ENCODE measurements at regions not wholly inside any gene's neighbourhood (a gene's known extent, or its start where the extent isn't known, plus 50 kb on each side); places are given as distances from the start of the nearest gene placed in this dataset.
"Not testable (repeated sequence)": the region's sequence is repeated elsewhere in the genome, so short reads cannot be mapped to it uniquely, and the experiment has no call there.

GRCh38 chr3:147669077-147669476, 259.9 kb downstream of the ZIC1 start:
- no peak for DNase-seq (ENCODE audit: low spot score)
- ATAC-seq, result no peak

- ATAC-seq, result no peak
Measured at GRCh38 chr3:147672035-147672434, 262.9 kb downstream of the ZIC1 start.

GRCh38 chr3:147672436-147672835, 263.3 kb downstream of the ZIC1 start:
- DNase-seq (ENCODE audit: low spot score), result no peak
- ATAC-seq, result no peak

More at GRCh38 chr3:147672035-147672434, 262.9 kb downstream of the ZIC1 start:
- no peak for DNase-seq (ENCODE audit: low spot score)

- DNase-seq (ENCODE audit: low spot score), result no peak
Measured at GRCh38 chr3:147675761-147676160, 266.6 kb downstream of the ZIC1 start.

DNA sequence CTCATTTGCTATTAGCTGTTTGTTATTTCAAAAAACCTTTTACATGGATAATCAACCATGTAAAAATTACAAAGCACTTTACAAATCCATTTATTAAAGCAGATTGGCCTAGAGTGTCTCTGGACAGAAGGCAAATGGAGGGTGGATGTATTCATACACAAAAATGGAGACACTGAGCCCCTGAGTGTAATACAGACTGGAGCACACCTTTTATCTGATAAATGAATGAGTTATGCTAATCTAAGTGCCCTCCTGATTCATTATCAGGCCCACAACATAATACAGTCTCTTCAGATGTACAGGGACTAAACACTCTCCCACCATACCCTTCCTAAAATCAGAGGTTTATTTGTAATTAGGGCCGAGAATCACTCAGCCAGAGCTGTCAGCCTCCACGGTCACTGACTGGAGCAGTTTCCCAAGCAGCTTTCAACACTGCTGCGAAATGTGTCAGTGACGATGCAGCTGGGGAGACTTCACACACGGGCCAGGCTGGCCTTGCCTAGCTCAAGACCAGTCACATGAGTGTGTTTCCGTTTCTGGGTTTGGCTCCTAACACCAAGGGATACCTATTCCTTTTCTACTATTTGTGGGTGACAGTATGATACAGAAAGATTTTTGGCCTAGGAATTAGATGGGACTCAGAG, 271.8 kb downstream of the ZIC1 start:
- ATAC-seq (no peak), DNase-seq (ENCODE audit: low spot score) (no peak)

More at GRCh38 chr3:147675761-147676160, 266.6 kb downstream of the ZIC1 start:
- ATAC-seq, result no peak

DNA sequence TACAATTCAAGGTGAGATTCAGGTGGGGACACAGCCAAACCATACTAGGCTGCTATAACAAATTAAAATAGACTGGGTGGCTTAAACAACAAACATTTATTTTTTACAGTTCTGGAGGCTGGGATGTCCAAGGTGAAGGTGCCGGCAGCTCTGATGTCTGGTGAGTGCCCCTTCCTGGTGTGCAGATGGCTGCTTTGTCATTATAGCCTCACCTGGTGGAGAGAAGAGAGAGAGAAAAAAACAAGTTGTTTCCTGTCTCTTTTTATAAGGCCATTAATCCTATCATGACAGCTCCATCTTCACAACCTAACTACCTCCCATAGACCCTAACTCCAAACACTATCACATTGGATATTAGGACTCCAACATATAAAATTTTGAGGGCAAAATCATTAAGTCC, 279.7 kb downstream of the ZIC1 start:
- DNase-seq (ENCODE audit: low spot score) (no peak), ATAC-seq (no peak)

DNA sequence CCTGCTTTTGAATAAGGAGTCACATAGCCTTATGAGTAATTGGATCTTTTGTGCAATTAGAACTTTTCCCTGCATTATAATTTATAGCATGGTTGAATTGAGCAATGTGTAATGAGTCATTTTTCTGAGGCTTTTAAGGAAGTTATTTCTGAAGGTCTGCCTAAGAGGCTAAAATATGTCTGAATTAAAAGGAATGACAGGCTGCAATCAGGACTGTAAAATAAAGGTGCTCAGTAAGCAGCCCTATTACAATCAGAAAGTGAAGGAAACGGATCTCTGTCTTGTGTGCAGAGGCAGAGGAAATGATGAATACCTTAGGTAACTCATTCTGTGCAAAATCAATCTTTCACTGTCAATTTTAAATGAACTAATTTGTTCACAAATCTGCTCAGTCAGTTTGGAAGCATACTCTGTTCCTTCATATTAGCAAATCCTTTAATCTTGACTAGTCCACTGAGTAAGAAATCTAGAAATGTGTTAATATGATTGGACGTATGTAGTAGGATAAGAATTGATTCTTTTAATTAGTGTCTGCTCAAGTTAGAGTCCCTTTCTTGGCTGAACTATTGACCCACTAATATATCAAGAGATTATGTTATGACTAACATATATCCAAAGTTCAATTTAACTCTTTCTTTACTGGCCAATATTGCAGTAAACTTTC, 290.1 kb downstream of the ZIC1 start:
- DNase-seq (ENCODE audit: low spot score) (no peak), ATAC-seq (no peak)

DNA sequence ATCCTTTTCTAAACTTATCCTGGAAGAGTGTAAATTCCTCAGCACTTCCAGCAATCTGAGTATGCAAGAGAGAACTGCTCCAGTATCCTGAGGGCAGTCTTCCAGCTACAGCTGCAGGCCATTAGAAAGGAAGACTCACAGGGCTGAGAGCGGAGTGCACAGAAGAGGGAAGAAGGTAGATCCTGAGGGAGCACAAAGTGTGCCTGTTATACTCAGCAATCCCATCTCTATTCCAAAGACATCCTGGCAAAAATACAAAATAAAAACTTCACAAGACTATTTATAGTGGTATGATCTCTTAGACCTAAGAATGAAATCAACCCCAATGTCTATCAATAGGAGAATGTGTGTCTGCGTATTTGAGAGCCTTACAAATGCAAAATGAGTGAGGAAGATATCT, 292.0 kb downstream of the ZIC1 start:
- DNase-seq (ENCODE audit: low spot score) (no peak), ATAC-seq (no peak)

GRCh38 chr3:147702509-147702908, 293.3 kb downstream of the ZIC1 start:
- ATAC-seq (no peak), DNase-seq (ENCODE audit: low spot score) (no peak)

DNA sequence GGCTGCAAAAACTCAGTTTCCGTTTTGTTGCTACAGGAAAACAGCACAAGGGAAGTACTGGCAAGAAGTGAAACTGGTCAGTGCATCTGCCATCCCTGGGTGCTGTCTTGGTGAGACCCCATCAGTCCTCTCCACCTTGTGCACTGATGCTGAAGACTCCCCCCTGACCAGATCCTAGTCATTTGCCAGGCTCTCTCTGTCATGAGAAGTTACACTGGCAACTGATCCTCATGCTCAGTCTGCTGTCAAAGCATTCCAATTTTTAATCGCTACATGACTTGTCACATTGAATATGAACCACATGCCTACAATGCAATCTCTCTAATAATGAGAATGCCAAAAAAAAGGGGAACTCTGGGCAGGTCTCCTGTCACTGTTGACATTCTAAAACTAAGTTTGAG, 296.5 kb downstream of the ZIC1 start:
- ATAC-seq (no peak), DNase-seq (ENCODE audit: low spot score) (no peak)

DNA sequence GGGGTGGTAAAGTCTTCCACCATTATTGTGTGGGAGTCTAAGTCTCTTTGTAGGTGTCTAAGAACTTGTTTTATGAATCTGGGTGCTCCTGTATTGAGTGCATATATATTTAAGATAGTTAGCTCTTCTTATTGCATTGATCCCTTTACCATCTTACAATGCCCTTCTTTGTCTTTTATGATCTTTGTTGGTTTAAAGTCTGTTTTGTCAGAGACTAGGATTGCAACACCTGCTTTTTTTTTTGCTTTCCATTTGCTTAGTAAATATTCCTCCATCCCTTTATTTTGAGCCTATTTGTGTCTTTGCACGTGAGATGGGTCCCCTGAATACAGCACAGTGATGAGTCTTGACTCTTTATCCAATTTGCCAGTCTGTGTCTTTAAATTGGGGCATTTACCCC, 301.6 kb downstream of the ZIC1 start:
- not testable (repeated sequence) for ATAC-seq; DNase-seq (ENCODE audit: low spot score)

DNA sequence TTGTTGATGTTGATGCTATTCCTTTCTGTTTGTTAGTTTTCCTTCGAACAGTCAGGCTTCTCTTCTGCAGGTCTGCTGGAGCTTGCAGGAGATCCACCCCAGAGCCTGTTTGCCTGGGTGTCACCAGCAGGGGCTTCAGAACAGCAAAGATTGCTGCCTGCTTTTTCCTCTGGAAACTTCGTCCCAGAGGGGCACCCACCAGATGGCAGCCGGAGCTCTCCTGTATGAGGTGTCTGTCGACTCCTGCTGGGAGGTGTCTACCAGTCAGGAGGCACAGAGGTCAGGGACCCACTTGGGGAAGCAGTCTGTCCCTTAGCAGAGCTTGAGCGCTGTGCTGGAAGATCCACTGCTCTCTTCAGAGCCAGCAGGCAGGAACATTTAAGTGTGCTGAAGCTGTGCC, 303.2 kb downstream of the ZIC1 start:
- ATAC-seq (no peak), DNase-seq (ENCODE audit: low spot score) (no peak)

DNA sequence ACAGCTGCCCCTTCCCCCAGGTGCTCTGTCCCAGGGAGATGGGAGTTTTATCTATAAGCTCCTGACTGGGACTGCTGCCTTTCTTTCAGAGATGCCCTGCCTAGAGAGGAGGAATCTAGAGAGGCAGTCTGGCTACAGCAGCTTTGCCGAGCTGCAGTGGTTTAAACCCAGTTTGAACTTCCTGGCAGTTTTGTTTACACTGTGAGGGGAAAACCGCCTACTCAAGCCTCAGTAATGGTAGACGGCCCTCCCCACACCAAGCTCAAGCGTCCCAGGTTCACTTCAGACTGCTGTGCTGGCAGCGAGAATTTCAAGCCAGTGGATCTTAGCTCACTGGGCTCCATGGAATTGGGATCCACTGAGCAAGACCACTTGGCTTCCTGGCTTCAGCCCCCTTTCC, 303.6 kb downstream of the ZIC1 start:
- not testable (repeated sequence) for DNase-seq (ENCODE audit: low spot score); ATAC-seq

DNA sequence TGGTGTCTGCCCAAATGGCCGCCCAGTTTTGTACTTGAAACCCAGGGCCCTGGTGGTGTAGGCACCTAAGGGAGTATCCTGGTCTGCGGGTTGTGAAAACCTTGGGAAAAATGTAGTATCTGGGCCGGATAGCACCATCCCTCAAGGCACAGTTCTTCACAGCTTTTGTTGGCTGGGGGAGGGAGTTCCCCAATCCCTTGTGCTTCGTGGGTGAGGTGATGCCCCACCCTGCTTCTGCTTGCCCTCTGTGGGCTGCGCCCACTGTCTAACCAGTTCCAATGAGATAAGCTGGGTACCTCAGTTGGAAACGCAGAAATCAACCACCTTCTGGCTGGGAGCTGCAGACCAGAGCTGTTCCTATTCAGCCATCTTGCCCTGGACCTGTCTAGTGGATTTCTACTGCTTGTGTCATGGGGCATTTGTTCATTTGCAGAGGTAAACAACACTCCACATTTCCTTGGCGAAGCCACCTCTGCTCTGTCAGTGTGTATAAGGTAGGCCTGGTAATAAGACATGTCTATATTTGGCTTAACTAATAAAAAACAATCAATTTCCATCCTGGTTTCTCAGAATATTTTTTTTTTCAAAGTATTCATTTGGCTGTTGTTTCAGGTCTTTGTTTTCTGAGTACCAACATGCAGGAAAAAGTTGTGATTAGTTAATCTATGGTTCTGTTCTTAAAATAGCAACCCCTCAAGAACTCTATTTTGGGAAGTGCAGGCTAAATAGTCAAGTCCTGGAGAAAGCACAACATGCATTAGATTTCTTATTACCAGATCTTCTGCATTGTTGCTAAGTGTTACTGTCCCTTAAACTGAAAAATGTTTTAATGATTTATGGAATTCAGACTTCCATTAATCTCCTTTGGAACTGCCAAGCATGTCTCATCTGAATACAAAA, 304.3 kb downstream of the ZIC1 start:
- ATAC-seq (no peak), DNase-seq (ENCODE audit: low spot score) (no peak)

DNA sequence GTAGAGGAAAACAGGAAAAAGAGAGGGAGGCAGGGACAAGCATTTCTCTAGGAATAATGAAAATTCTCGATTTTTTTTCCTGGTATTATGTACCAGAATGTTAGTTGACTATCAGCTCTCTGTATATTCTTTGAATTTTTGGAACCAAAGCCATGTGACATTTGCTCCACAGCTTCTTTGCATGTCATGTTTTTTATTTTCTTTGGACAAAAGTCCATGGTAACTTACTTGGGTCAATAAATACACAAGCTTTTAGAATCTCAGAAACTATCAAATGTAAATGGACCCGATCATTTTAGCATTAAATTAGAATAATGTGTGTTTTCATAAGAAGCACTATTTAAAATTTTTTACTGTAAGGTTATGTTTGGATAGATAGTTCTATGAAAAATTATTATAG, 320.5 kb downstream of the ZIC1 start:
- DNase-seq (ENCODE audit: low spot score), result no peak
- ATAC-seq, result no peak

DNA sequence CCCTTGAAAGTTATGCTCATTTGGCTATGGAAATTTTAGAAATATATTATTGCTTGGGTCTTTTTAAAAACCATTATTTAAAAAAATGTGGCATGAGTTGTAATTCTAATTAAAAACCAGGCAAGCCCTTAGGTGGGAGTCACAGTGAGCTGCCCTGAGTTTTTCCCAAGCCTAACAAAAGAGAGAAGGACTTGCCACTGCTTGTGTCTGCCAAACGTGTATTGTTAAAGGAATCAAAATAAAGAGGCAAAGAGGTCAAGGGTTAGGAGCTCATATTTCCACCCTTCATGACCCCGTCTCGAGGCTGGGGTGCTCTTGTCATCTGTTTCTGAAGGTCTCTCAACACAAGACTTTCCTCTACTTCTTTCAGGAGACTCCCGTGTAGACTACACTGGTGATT, 321.1 kb downstream of the ZIC1 start:
- ATAC-seq, result no peak
- DNase-seq (ENCODE audit: low spot score), result no peak

GRCh38 chr3:147733217-147733616, 324.1 kb downstream of the ZIC1 start:
- DNase-seq (ENCODE audit: low spot score) (no peak), ATAC-seq (no peak)

- DNase-seq (ENCODE audit: low spot score) (no peak), ATAC-seq (no peak)
Measured at GRCh38 chr3:147735616-147736015, 326.5 kb downstream of the ZIC1 start.

- DNase-seq (ENCODE audit: low spot score) (no peak), ATAC-seq (no peak)
Measured at GRCh38 chr3:147736226-147736625, 327.1 kb downstream of the ZIC1 start.

DNA sequence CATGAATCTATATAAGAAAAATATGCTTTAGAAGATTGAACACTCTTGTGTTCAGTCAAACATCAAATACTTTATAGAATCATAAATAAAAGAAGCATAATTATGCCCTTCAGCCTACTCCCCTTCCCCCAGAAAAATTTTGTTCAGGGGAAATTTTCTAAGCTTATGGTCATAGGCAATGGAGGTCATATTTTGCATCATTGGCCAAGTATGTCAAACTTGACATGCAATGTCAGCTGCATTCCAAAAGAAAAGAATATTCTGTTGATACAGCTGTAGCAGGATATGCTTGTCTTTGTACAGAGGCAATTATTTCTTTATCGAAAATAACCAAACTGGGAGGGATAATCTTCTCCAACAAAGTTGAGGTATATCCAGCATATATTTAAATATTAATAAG, 328.2 kb downstream of the ZIC1 start:
- no peak for DNase-seq (ENCODE audit: low spot score)
- no peak for ATAC-seq

GRCh38 chr3:147740928-147741327, 331.8 kb downstream of the ZIC1 start:
- no peak for ATAC-seq

GRCh38 chr3:147744967-147745366, 335.8 kb downstream of the ZIC1 start:
- no peak for DNase-seq (ENCODE audit: low spot score)
- no peak for ATAC-seq

More at GRCh38 chr3:147740928-147741327, 331.8 kb downstream of the ZIC1 start:
- no peak for DNase-seq (ENCODE audit: low spot score)
